Mammary epithelial cell (primary cell): ENCODE measurements at regions not wholly inside any gene's neighbourhood (a gene's known extent, or its start where the extent isn't known, plus 50 kb on each side); places are given as distances from the start of the nearest gene placed in this dataset.

Source experiments
- CTCF ChIP-seq, 2 donors: IDR thresholded peaks in 1 of 2; conservative IDR thresholded peaks in 1 of 2; 2 replicates each; pipeline ENCODE4 v1.5.1; 2011 to 2012; ENCODE audit warnings: inconsistent platforms in 2 of 2, low read length in 2 of 2, mild to moderate bottlenecking in 2 of 2, control low read depth in 1 of 2, low read depth in 1 of 2; ENCODE audit not compliant: insufficient read depth in 1 of 2; ENCODE audit errors: extremely low read depth in 1 of 2
- EZH2 ChIP-seq: IDR thresholded peaks from 2 replicates; pipeline ENCODE4 v1.6.1; 2012; ENCODE audit warnings: low read length, inconsistent platforms, borderline replicate concordance

- TF ChIP-seq CTCF (conservative IDR thresholded peaks at IDR 0.05 in 1 of 2, IDR thresholded peaks at IDR 0.05 in 1 of 2; ENCODE audit: extremely low read depth in 1 of 2, insufficient read depth in 1 of 2, low read depth in 1 of 2, low read length in 2 of 2) (no peak), EZH2 (no peak)
Measured at GRCh38 chr5:77915346-77915745, 139.2 kb upstream of the TBCA start.
